ENCODE measurements at regions not wholly inside any gene's neighbourhood (a gene's known extent, or its start where the extent isn't known, plus 50 kb on each side); places are given as distances from the start of the nearest gene placed in this dataset.
A peak's percentile ranks its signal among the peaks of the same experiment; 100 is the strongest.

DNA sequence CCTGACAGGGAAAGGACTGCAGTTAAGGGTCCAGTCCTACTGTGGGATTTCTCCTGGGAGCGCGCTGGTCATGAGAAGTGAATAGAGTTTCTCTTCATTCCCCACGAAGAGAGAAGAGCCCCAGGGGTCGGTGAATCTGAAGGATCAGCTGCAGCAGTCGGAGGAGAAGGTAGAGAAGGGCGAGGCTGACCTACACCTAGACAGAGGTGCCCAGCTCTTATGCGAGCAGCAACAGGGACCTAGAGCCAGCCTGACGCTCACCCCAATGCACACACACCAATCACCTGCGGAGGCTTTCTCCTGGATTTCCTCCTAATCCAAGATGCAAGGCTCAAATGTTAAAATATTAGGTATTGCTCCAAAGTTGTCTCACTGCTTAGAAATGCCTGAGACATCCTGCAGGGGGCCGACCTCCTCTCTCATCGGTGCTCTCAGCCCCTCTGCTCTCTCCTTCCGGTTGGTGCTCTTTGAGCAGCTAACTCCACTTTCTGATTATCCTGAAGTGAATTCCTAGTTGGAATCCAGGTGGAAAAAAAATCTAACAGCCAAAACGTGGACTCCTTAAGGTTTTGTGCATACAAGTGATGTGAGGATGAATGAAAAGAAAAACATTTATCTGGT lies 176.4 kb downstream of the AHR start:
- no peak for DNase-seq (ENCODE audit: low read depth)
- no peak overlapping the region for H3K4me3 ChIP-seq (ENCODE audit: low read length)
- TF ChIP-seq, protein P1, sequence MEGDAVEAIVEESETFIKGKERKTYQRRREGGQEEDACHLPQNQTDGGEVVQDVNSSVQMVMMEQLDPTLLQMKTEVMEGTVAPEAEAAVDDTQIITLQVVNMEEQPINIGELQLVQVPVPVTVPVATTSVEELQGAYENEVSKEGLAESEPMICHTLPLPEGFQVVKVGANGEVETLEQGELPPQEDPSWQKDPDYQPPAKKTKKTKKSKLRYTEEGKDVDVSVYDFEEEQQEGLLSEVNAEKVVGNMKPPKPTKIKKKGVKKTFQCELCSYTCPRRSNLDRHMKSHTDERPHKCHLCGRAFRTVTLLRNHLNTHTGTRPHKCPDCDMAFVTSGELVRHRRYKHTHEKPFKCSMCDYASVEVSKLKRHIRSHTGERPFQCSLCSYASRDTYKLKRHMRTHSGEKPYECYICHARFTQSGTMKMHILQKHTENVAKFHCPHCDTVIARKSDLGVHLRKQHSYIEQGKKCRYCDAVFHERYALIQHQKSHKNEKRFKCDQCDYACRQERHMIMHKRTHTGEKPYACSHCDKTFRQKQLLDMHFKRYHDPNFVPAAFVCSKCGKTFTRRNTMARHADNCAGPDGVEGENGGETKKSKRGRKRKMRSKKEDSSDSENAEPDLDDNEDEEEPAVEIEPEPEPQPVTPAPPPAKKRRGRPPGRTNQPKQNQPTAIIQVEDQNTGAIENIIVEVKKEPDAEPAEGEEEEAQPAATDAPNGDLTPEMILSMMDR (conservative IDR thresholded peaks at IDR 0.05; ENCODE audit: low read depth, low read length): peak; percentile 41

- DNase-seq (ENCODE audit: low read depth): no peak
- TF ChIP-seq, protein P1 (conservative IDR thresholded peaks at IDR 0.05; ENCODE audit: low read depth, low read length): no peak
- no peak overlapping the region for H3K4me3 ChIP-seq (ENCODE audit: low read length)
Observed at GRCh38 chr7:17477182-17477581, 178.7 kb downstream of the AHR start.

DNA sequence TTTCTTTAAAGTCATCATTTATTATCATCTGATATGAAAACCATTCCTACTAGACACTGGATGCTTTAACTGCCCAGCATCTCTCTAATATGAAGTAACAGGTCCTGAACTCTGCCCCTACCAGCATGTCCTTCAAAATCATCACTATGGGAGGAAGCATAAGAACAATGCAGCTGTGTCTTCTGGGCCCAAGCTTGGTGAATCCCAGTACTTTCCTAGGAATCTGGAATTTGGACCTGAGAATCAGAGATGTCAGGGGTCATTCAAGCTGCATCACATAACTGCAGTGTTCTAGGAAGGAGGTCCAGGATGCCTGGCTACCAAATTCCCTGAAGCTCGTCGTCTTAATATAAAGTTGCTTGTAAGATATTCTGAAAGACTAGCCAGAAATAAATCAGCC lies 182.7 kb downstream of the AHR start:
- no peak overlapping the region for H3K4me3 ChIP-seq (ENCODE audit: low read length)
- no peak for DNase-seq (ENCODE audit: low read depth)
- TF ChIP-seq, protein P1 (conservative IDR thresholded peaks at IDR 0.05; ENCODE audit: low read depth, low read length): no peak

DNA sequence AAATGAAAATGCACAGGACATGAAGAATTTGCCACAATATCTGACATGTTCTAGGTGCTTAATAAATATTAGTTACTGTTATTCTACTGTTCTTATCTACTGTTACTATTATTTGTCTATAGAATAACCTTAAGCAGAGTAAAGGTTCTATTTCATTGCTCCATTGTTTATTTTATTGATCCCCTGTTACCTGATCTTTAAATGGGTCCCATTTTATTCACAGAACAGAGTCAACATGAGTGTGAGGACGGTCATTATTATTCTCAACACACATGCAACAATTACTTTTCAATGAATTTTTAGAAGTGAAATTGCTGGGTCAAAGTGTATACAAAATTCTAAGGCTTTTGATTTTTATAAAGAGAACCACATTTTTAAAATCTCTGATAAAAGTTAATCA lies 186.9 kb downstream of the AHR start:
- no peak for DNase-seq (ENCODE audit: low read depth)
- TF ChIP-seq, protein P1 (conservative IDR thresholded peaks at IDR 0.05; ENCODE audit: low read depth, low read length): no peak
- H3K4me3 ChIP-seq (ENCODE audit: low read length): no peak overlapping the region

GRCh38 chr7:17485904-17486303 lies 187.5 kb downstream of the AHR start:
- TF ChIP-seq, protein P1 (conservative IDR thresholded peaks at IDR 0.05; ENCODE audit: low read depth, low read length): no peak
- H3K4me3 ChIP-seq (ENCODE audit: low read length): no peak overlapping the region
- DNase-seq (ENCODE audit: low read depth): no peak

- DNase-seq (ENCODE audit: low read depth): no peak
- no peak overlapping the region for H3K4me3 ChIP-seq (ENCODE audit: low read length)
- TF ChIP-seq, protein P1 (conservative IDR thresholded peaks at IDR 0.05; ENCODE audit: low read depth, low read length): no peak
Observed at GRCh38 chr7:17486835-17487234, 188.4 kb downstream of the AHR start.

DNA sequence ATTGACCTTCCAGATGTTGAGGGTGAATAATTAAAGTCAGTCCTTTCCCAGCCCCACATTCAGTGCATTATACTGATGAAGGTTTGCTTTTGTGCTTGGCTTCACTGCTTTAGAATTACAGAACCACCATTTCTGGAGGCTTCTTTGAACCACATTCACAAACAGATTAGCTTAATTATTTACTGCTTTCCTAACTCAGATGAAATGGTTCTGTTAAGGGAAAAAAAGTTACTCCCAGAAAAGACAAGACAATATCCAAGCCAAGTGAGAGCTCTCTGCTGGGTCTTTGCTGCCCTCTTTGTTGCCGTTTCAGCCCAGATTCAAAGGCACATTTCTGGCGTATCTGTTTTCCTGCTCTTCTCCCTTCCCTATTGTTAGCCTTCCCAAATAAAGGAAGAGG lies 188.9 kb downstream of the AHR start:
- no peak for DNase-seq (ENCODE audit: low read depth)
- TF ChIP-seq, protein P1 (conservative IDR thresholded peaks at IDR 0.05; ENCODE audit: low read depth, low read length): no peak
- H3K4me3 ChIP-seq (ENCODE audit: low read length): no peak overlapping the region

Measured in retinal pigment epithelial cell (primary cell).